Ascending aorta (tissue), 2 donors: ENCODE measurements at regions not wholly inside any gene's neighbourhood (a gene's known extent, or its start where the extent isn't known, plus 50 kb on each side); places are given as distances from the start of the nearest gene placed in this dataset.

ENCODE experiments used
- DNase-seq, 2 donors: peaks; one replicate each; pipeline ENCODE4 v3.0.0-alpha.2; 2019; ENCODE audit warnings: low spot score in 2 of 2
- H3K27ac ChIP-seq, 2 donors: fragments of 200-600 bp; sonication (generic); one replicate each; pipeline ENCODE4 v1.5.1; 2016 to 2017; ENCODE audit warnings: mild to moderate bottlenecking in 1 of 2
- H3K27me3 ChIP-seq: fragments of 200-600 bp; sonication (generic); one replicate; pipeline ENCODE4 v1.5.1; 2017
- H3K36me3 ChIP-seq, 2 donors: fragments of 200-600 bp; sonication (generic); one replicate each; pipeline ENCODE4 v1.5.1; 2016
- H3K4me1 ChIP-seq, 2 donors: fragments of 200-600 bp; sonication (generic); one replicate each; pipeline ENCODE4 v1.5.1; 2016 to 2017; ENCODE audit warnings: mild to moderate bottlenecking in 1 of 2
- H3K4me3 ChIP-seq, 2 donors: fragments of 200-600 bp; sonication (generic); one replicate each; pipeline ENCODE4 v1.5.1; 2016 to 2017; ENCODE audit warnings: mild to moderate bottlenecking in 1 of 2
- H3K9me3 ChIP-seq, 2 donors: fragments of 200-600 bp; sonication (generic); one replicate each; pipeline ENCODE4 v1.5.1; 2016
- CTCF ChIP-seq, 3 experiments: fragments of 200-600 bp in 2 of 3; fragments of 450-650 bp in 1 of 3; sonication (generic) in 2 of 3; IDR thresholded peaks; one replicate each; pipeline ENCODE4 v1.5.1; 2016 to 2019; ENCODE audit warnings: antibody characterized with exemption in 3 of 3, mild to moderate bottlenecking in 1 of 3, moderate library complexity in 1 of 3
- intact Hi-C: fragments of 100-400 bp; cut with DNase I; formaldehyde crosslinking; loops from one replicate; pipeline ENCODE4 v1.15.1; 2023

DNA sequence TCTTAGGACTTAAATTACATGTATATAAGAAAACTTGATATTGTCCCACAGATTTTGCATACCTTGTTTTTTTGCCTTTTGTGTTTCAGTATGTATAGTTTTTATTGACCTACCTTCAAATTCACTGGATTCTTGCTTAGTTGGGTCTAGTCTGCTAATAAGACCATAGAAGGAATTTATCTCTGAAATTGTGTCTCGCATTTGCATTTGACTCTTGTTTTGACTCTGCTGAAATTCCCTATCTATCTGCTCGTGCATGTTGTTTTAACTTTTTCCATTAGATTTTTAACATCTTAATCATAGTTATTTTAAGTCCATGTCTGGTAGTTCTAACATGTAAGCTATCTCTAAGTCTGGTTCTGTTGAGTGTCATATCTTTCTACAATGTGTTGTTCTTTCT, 163.9 kb downstream of the SCP2D1 start:
- no peak for DNase-seq
- Histone ChIP-seq H3K27me3 (no peaks in the 10 kb centered on the region), H3K4me1 (no peaks in the 10 kb centered on the region), H3K4me3 (no peak overlapping the region), H3K27ac (no peak overlapping the region), H3K36me3 (no peaks in the 10 kb centered on the region), H3K9me3 (no peaks in the 10 kb centered on the region)
- no peak for TF ChIP-seq CTCF (IDR thresholded peaks at IDR 0.05)
- intact Hi-C loops = no loop called here

- Histone ChIP-seq H3K4me1 (no peaks in the 10 kb centered on the region), H3K4me3 (no peak overlapping the region), H3K27ac (no peak overlapping the region), H3K27me3 (no peaks in the 10 kb centered on the region), H3K9me3 (no peaks in the 10 kb centered on the region), H3K36me3 (no peaks in the 10 kb centered on the region)
- no peak for DNase-seq
- no peak for TF ChIP-seq CTCF (IDR thresholded peaks at IDR 0.05)
- intact Hi-C loops = no loop called here
Observed at GRCh38 chr20:18978311-18978710, 164.7 kb downstream of the SCP2D1 start.

GRCh38 chr20:18979132-18979531, 165.5 kb downstream of the SCP2D1 start:
- DNase-seq = no peak
- no peaks in the 10 kb centered on the region for H3K4me1 ChIP-seq
- H3K4me3 ChIP-seq = no peak overlapping the region
- H3K9me3 ChIP-seq = no peaks in the 10 kb centered on the region
- TF ChIP-seq CTCF (IDR thresholded peaks at IDR 0.05) = no peak
- no peaks in the 10 kb centered on the region for H3K27me3 ChIP-seq
- H3K27ac ChIP-seq = no peak overlapping the region
- intact Hi-C loops = no loop called here
- no peaks in the 10 kb centered on the region for H3K36me3 ChIP-seq

- TF ChIP-seq CTCF (IDR thresholded peaks at IDR 0.05) = no peak
- Histone ChIP-seq H3K27ac (no peak overlapping the region), H3K4me3 (no peak overlapping the region), H3K36me3 (no peaks in the 10 kb centered on the region), H3K4me1 (no peaks in the 10 kb centered on the region), H3K27me3 (no peaks in the 10 kb centered on the region), H3K9me3 (no peaks in the 10 kb centered on the region)
- DNase-seq = no peak
- intact Hi-C loops = no loop called here
Observed at GRCh38 chr20:18981962-18982539, 168.5 kb downstream of the SCP2D1 start.

DNA sequence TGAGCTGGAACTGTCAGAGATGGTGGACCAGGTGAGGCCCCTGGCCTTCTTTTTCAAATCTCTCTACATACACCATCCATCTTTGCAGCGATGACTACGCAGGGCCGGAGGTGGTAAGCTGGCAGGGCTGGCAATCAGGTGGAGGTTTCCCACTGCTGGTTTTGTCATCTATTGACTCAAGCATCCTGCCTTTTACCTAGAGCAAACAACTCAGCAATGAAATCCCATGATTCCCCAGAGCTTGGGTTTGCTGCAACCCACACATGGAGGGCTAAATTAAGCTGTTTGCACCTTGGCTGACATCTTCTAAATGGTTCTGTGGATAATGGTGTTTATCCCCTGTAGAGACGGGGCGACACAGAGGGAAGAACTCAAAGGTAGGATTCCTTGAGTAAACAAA, 170.2 kb downstream of the SCP2D1 start:
- Histone ChIP-seq H3K27ac (no peak overlapping the region), H3K9me3 (no peaks in the 10 kb centered on the region), H3K4me3 (no peak overlapping the region), H3K36me3 (no peaks in the 10 kb centered on the region), H3K27me3 (no peaks in the 10 kb centered on the region), H3K4me1 (no peaks in the 10 kb centered on the region)
- DNase-seq = peak in 1 of 2 donors; percentile 22
- TF ChIP-seq CTCF (IDR thresholded peaks at IDR 0.05) = no peak
- intact Hi-C loops = no loop called here
